ENCODE measurements at regions not wholly inside any gene's neighbourhood (a gene's known extent, or its start where the extent isn't known, plus 50 kb on each side); places are given as distances from the start of the nearest gene placed in this dataset.

DNA sequence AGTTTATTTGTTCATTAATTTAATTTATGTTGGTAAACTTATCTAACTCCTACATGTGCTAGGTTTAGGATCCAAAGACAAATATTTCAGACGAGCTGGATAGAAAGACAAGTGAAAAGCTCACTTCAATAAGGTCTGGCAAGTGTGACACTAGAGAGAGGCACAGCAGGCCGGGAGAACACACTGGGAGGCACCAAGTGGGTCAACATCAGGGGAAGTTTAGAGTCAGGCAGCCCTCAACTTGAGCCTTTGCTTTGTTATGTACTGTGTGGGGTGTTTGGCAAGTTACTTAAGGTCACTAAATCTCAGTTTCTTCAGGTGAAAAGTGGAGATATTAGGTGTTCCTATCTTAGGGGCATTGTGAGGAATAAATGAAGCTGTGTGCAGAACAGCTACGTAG lies 214.4 kb downstream of the PCSK1 start:
- Histone ChIP-seq H3K4me3 (no peak overlapping the region), H3K27me3 (no peaks in the 10 kb centered on the region), H3K4me1 (no peaks in the 10 kb centered on the region), H3K36me3 (ENCODE audit: low read depth, missing control alignments) (no peaks in the 10 kb centered on the region), H3K9me3 (no peaks in the 10 kb centered on the region), H3K27ac (no peak overlapping the region)
- WGBS, 2 donors: 82 to 87% methylated on average over 3 of the region's 3 CpGs
- DNase-seq: no peak
- TF ChIP-seq CTCF (IDR thresholded peaks at IDR 0.05) (no peak), POLR2A (IDR thresholded peaks at IDR 0.05) (no peak)
- intact Hi-C loops (cut with DNase I; ENCODE audit: low total_unique reads): no loop called here

- no peak for DNase-seq
- Histone ChIP-seq H3K4me3 (no peak overlapping the region), H3K27me3 (no peaks in the 10 kb centered on the region), H3K9me3 (no peaks in the 10 kb centered on the region), H3K27ac (no peak overlapping the region), H3K4me1 (no peaks in the 10 kb centered on the region), H3K36me3 (ENCODE audit: low read depth, missing control alignments) (no peaks in the 10 kb centered on the region)
- 77 to 89% methylated on average over 3 of the region's 3 CpGs for WGBS, 2 donors
- TF ChIP-seq CTCF (IDR thresholded peaks at IDR 0.05) (no peak), POLR2A (IDR thresholded peaks at IDR 0.05) (no peak)
- intact Hi-C loops (cut with DNase I; ENCODE audit: low total_unique reads): no loop called here
These were observed 218.4 kb downstream of the PCSK1 start for GRCh38 chr5:96214442-96215197.

GRCh38 chr5:96209829-96210228 lies 223.2 kb downstream of the PCSK1 start:
- no peak for DNase-seq
- TF ChIP-seq POLR2A (IDR thresholded peaks at IDR 0.05) (no peak), CTCF (IDR thresholded peaks at IDR 0.05) (no peak)
- H3K9me3 ChIP-seq: no peaks in the 10 kb centered on the region
- no peak overlapping the region for H3K27ac ChIP-seq
- intact Hi-C loops (cut with DNase I; ENCODE audit: low total_unique reads): no loop called here
- no peaks in the 10 kb centered on the region for H3K4me1 ChIP-seq
- no peaks in the 10 kb centered on the region for H3K36me3 ChIP-seq (ENCODE audit: low read depth, missing control alignments)
- no peak overlapping the region for H3K4me3 ChIP-seq
- WGBS, 2 donors: 79 to 100% methylated on average over 1 of the region's 1 CpG
- no peaks in the 10 kb centered on the region for H3K27me3 ChIP-seq

DNA sequence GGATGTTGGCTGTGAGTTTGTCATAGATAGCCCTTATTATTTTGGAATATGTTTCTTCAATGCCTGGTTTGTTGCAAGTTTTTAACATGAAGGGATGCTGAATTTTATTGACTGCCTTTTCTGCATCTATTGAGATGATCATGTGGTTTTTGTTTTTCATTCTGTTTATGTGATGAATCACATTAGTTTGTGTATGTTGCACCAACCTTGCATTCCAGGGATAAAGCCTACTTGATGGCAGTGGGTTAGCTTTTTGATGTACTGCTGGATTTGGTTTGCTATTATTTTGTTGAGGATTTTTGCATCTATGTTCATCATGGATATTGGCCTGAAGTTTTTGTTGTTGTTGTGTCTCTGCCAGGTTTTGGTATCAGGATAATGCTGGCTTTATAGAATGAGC lies 225.6 kb downstream of the PCSK1 start:
- Histone ChIP-seq H3K4me1 (no peaks in the 10 kb centered on the region), H3K9me3 (no peaks in the 10 kb centered on the region), H3K27me3 (no peaks in the 10 kb centered on the region), H3K27ac (no peak overlapping the region), H3K36me3 (ENCODE audit: low read depth, missing control alignments) (no peaks in the 10 kb centered on the region), H3K4me3 (no peak overlapping the region)
- intact Hi-C loops (cut with DNase I; ENCODE audit: low total_unique reads): no loop called here
- DNase-seq: no peak
- no peak for TF ChIP-seq POLR2A (IDR thresholded peaks at IDR 0.05)
- TF ChIP-seq CTCF (IDR thresholded peaks at IDR 0.05): no peak

- Histone ChIP-seq H3K36me3 (ENCODE audit: low read depth, missing control alignments) (no peaks in the 10 kb centered on the region), H3K4me3 (no peak overlapping the region), H3K9me3 (no peaks in the 10 kb centered on the region), H3K27ac (no peak overlapping the region), H3K4me1 (no peaks in the 10 kb centered on the region), H3K27me3 (no peaks in the 10 kb centered on the region)
- no peak for DNase-seq
- intact Hi-C loops (cut with DNase I; ENCODE audit: low total_unique reads): no loop called here
- 85% methylated on average over 3 of the region's 3 CpGs for WGBS, 2 donors
- TF ChIP-seq POLR2A (IDR thresholded peaks at IDR 0.05) (no peak), CTCF (IDR thresholded peaks at IDR 0.05) (no peak)
These were observed 229.3 kb downstream of the PCSK1 start for GRCh38 chr5:96203761-96204160.
